ENCODE measurements at regions not wholly inside any gene's neighbourhood (a gene's known extent, or its start where the extent isn't known, plus 50 kb on each side); places are given as distances from the start of the nearest gene placed in this dataset.
"Not testable (repeated sequence)": the region's sequence is repeated elsewhere in the genome, so short reads cannot be mapped to it uniquely, and the experiment has no call there.

- DNase-seq, result not testable (repeated sequence)
These were observed 141.5 kb upstream of the NPAP1 start for GRCh38 chr15:24534032-24534431.

GRCh38 chr15:24557281-24557680 is 118.3 kb upstream of the NPAP1 start:
- not testable (repeated sequence) for DNase-seq

GRCh38 chr15:24607636-24608035 is 67.9 kb upstream of the NPAP1 start:
- no peak for DNase-seq

GRCh38 chr15:24617646-24618045 is 57.9 kb upstream of the NPAP1 start:
- DNase-seq, result no peak

GRCh38 chr15:24621630-24622215 is 53.9 kb upstream of the NPAP1 start:
- no peak for DNase-seq
